Mucosa of stomach (tissue), 1 donor: ENCODE measurements at regions not wholly inside any gene's neighbourhood (a gene's known extent, or its start where the extent isn't known, plus 50 kb on each side); places are given as distances from the start of the nearest gene placed in this dataset.

ENCODE experiments used
- H3K27me3 ChIP-seq: one replicate; pipeline ENCODE4 v1.7.0; 2013; ENCODE audit warnings: mild to moderate bottlenecking, low read length; ENCODE audit not compliant: control insufficient read depth, insufficient read depth
- H3K36me3 ChIP-seq: one replicate; pipeline ENCODE4 v1.7.0; 2013; ENCODE audit warnings: low read length; ENCODE audit not compliant: control insufficient read depth, insufficient read depth
- H3K4me1 ChIP-seq: one replicate; pipeline ENCODE4 v1.7.0; 2013; ENCODE audit warnings: mild to moderate bottlenecking, low read length; ENCODE audit not compliant: control insufficient read depth, insufficient read depth
- H3K4me3 ChIP-seq: one replicate; pipeline ENCODE4 v1.7.0; 2013; ENCODE audit warnings: low read length
- H3K9ac ChIP-seq: one replicate; pipeline ENCODE4 v1.7.0; 2013; ENCODE audit warnings: mild to moderate bottlenecking, low read length, moderate library complexity
- H3K9me3 ChIP-seq: one replicate; pipeline ENCODE4 v1.7.0; 2013; ENCODE audit warnings: mild to moderate bottlenecking, low read length, moderate library complexity; ENCODE audit not compliant: control insufficient read depth
- donor health status: Pancreatic carcinoma.

GRCh38 chr20:63106765-63107448 lies 100.1 kb upstream of the BHLHE23 start:
- H3K4me3 ChIP-seq: no peak overlapping the region
- no peaks in the 10 kb centered on the region for H3K36me3 ChIP-seq
- H3K9me3 ChIP-seq: no peaks in the 10 kb centered on the region
- H3K27me3 ChIP-seq: no peaks in the 10 kb centered on the region
- H3K9ac ChIP-seq: no peak overlapping the region
- peaks cover 7% of the 10 kb centered on the region for H3K4me1 ChIP-seq

GRCh38 chr20:63106108-63106764 lies 99.5 kb upstream of the BHLHE23 start:
- no peaks in the 10 kb centered on the region for H3K9me3 ChIP-seq
- peaks cover 7% of the 10 kb centered on the region for H3K4me1 ChIP-seq
- no peak overlapping the region for H3K9ac ChIP-seq
- peaks cover 4% of the 10 kb centered on the region for H3K27me3 ChIP-seq
- no peaks in the 10 kb centered on the region for H3K36me3 ChIP-seq
- H3K4me3 ChIP-seq: no peak overlapping the region

GRCh38 chr20:63105211-63106107 lies 98.7 kb upstream of the BHLHE23 start:
- no peak overlapping the region for H3K9ac ChIP-seq
- H3K4me3 ChIP-seq: no peak overlapping the region
- H3K9me3 ChIP-seq: no peaks in the 10 kb centered on the region
- H3K27me3 ChIP-seq: peaks cover 6% of the 10 kb centered on the region
- H3K4me1 ChIP-seq: peaks cover 7% of the 10 kb centered on the region
- no peaks in the 10 kb centered on the region for H3K36me3 ChIP-seq

GRCh38 chr20:63104312-63105181 lies 97.8 kb upstream of the BHLHE23 start:
- Histone ChIP-seq H3K4me3 (no peak overlapping the region), H3K4me1 (peaks cover 7% of the 10 kb centered on the region), H3K36me3 (no peaks in the 10 kb centered on the region), H3K9ac (no peak overlapping the region), H3K9me3 (no peaks in the 10 kb centered on the region), H3K27me3 (peaks cover 6% of the 10 kb centered on the region)

- no peak overlapping the region for H3K4me3 ChIP-seq
- H3K27me3 ChIP-seq: peaks cover 12% of the 10 kb centered on the region
- H3K9me3 ChIP-seq: no peaks in the 10 kb centered on the region
- H3K36me3 ChIP-seq: no peaks in the 10 kb centered on the region
- H3K9ac ChIP-seq: no peak overlapping the region
- peaks cover 7% of the 10 kb centered on the region for H3K4me1 ChIP-seq
Observed at GRCh38 chr20:63103402-63104311, 96.9 kb upstream of the BHLHE23 start.

GRCh38 chr20:63102721-63103375 lies 96.1 kb upstream of the BHLHE23 start:
- Histone ChIP-seq H3K27me3 (peaks cover 17% of the 10 kb centered on the region), H3K9ac (peak overlapping the region; percentile 55), H3K9me3 (no peaks in the 10 kb centered on the region), H3K4me1 (peaks cover 7% of the 10 kb centered on the region), H3K36me3 (no peaks in the 10 kb centered on the region), H3K4me3 (no peak overlapping the region)

GRCh38 chr20:63101781-63102720 lies 95.3 kb upstream of the BHLHE23 start:
- H3K36me3 ChIP-seq: no peaks in the 10 kb centered on the region
- H3K4me3 ChIP-seq: peak overlapping the region; percentile 58
- peak overlapping the region; percentile 55 for H3K9ac ChIP-seq
- peaks cover 17% of the 10 kb centered on the region for H3K27me3 ChIP-seq
- H3K9me3 ChIP-seq: no peaks in the 10 kb centered on the region
- peaks cover 7% of the 10 kb centered on the region for H3K4me1 ChIP-seq

GRCh38 chr20:63100926-63101699 lies 94.3 kb upstream of the BHLHE23 start:
- Histone ChIP-seq H3K4me3 (no peak overlapping the region), H3K36me3 (no peaks in the 10 kb centered on the region), H3K9me3 (no peaks in the 10 kb centered on the region), H3K9ac (no peak overlapping the region), H3K4me1 (peaks cover 7% of the 10 kb centered on the region), H3K27me3 (peaks cover 20% of the 10 kb centered on the region)

- Histone ChIP-seq H3K36me3 (no peaks in the 10 kb centered on the region), H3K27me3 (peaks cover 21% of the 10 kb centered on the region), H3K4me1 (peaks cover 3% of the 10 kb centered on the region), H3K9ac (no peak overlapping the region), H3K9me3 (no peaks in the 10 kb centered on the region), H3K4me3 (no peak overlapping the region)
Observed at GRCh38 chr20:63100174-63100925, 93.6 kb upstream of the BHLHE23 start.
